OCI-LY1 (cell line): ENCODE measurements at regions not wholly inside any gene's neighbourhood (a gene's known extent, or its start where the extent isn't known, plus 50 kb on each side); places are given as distances from the start of the nearest gene placed in this dataset.

Source experiments
- H2AFZ ChIP-seq: fragments of 200-600 bp; sonication (generic), shearing (Covaris generic); 2 replicates; pipeline ENCODE4 v1.6.0; 2014; ENCODE audit warnings: antibody characterized with exemption, mild to moderate bottlenecking, low read length
- H3F3A ChIP-seq: fragments of 200-600 bp; sonication (generic), shearing (Covaris generic); 2 replicates; pipeline ENCODE4 v1.6.0; 2014; ENCODE audit warnings: mild to moderate bottlenecking, antibody characterized with exemption, low read length, moderate library complexity; ENCODE audit not compliant: insufficient read depth
- H3K27ac ChIP-seq: fragments of 200-600 bp; sonication (generic); 2 replicates; pipeline ENCODE4 v1.5.1; 2014; ENCODE audit warnings: low read length, mixed run types, mild to moderate bottlenecking, low read depth; ENCODE audit not compliant: poor library complexity, severe bottlenecking
- H3K27me3 ChIP-seq: fragments of 200-600 bp; sonication (generic); 2 replicates; pipeline ENCODE4 v1.6.0; 2014; ENCODE audit warnings: antibody characterized with exemption, mild to moderate bottlenecking, low read length, moderate library complexity; ENCODE audit not compliant: insufficient read depth
- H3K36me3 ChIP-seq: fragments of 200-600 bp; sonication (generic); 2 replicates; pipeline ENCODE4 v1.6.1; 2014; ENCODE audit warnings: mild to moderate bottlenecking, antibody characterized with exemption, low read length, moderate library complexity, mixed read lengths; ENCODE audit not compliant: insufficient read depth
- H3K4me1 ChIP-seq: fragments of 200-600 bp; sonication (generic); 2 replicates; pipeline ENCODE4 v1.5.1; 2014; ENCODE audit warnings: mild to moderate bottlenecking, low read length, moderate library complexity; ENCODE audit not compliant: insufficient read depth, severe bottlenecking
- H3K4me2 ChIP-seq: fragments of 200-600 bp; sonication (generic), shearing (Covaris generic); 2 replicates; pipeline ENCODE4 v1.6.1; 2014; ENCODE audit warnings: low read length
- H3K4me3 ChIP-seq: fragments of 200-600 bp; sonication (generic); 2 replicates; pipeline ENCODE4 v1.5.1; 2014; ENCODE audit warnings: low read length, low read depth, mild to moderate bottlenecking, mixed read lengths; ENCODE audit not compliant: poor library complexity, severe bottlenecking
- H3K79me2 ChIP-seq: fragments of 200-600 bp; shearing (Covaris generic); 2 replicates; pipeline ENCODE4 v1.6.1; 2016; ENCODE audit warnings: mixed run types, low read length, mixed read lengths; ENCODE audit not compliant: insufficient read depth
- H3K9ac ChIP-seq: fragments of 200-600 bp; sonication (generic), shearing (Covaris generic); 2 replicates; pipeline ENCODE4 v1.6.1; 2014; ENCODE audit warnings: mild to moderate bottlenecking, low read length, mixed read lengths
- H3K9me2 ChIP-seq: fragments of 200-600 bp; sonication (generic), shearing (Covaris generic); 2 replicates; pipeline ENCODE4 v1.6.1; 2014; ENCODE audit warnings: low read depth, mild to moderate bottlenecking, low read length, mixed read lengths
- H3K9me3 ChIP-seq: fragments of 200-600 bp; shearing (Covaris generic); 2 replicates; pipeline ENCODE4 v1.6.1; 2014; ENCODE audit warnings: low read length, mixed read lengths
- H4K20me1 ChIP-seq: fragments of 200-600 bp; sonication (generic), shearing (Covaris generic); 2 replicates; pipeline ENCODE4 v1.6.0; 2016; ENCODE audit warnings: mild to moderate bottlenecking, low read length; ENCODE audit not compliant: insufficient read depth
- CTCF ChIP-seq: fragments of 200-600 bp; sonication (generic), shearing (Covaris generic); IDR thresholded peaks from 2 replicates; pipeline ENCODE4 v1.5.1; 2017; ENCODE audit warnings: mild to moderate bottlenecking, antibody characterized with exemption, low read length, moderate library complexity, mixed read lengths
- EZH2 ChIP-seq: fragments of 200-600 bp; sonication (generic), shearing (Covaris generic); IDR thresholded peaks from 2 replicates; pipeline ENCODE4 v1.8.0; 2017; ENCODE audit warnings: borderline replicate concordance, mixed run types, mild to moderate bottlenecking, antibody characterized with exemption, low read length, moderate library complexity, mixed read lengths

- Histone ChIP-seq H3K36me3 (no peaks in the 10 kb centered on the region), H3K9ac (no peak overlapping the region), H3K4me1 (peaks cover 20% of the 10 kb centered on the region), H3K4me2 (no peak overlapping the region), H3K4me3 (no peak overlapping the region), H4K20me1 (no peaks in the 10 kb centered on the region), H3F3A (no peaks in the 10 kb centered on the region), H3K9me2 (no peaks in the 10 kb centered on the region), H3K9me3 (no peaks in the 10 kb centered on the region), H2AFZ (no peak overlapping the region), H3K27ac (peak overlapping the region; percentile 65), H3K27me3 (no peaks in the 10 kb centered on the region), H3K79me2 (no peaks in the 10 kb centered on the region)
- no peak for TF ChIP-seq EZH2
- no peak for TF ChIP-seq CTCF
These were observed 215.0 kb downstream of the SEMA6A start for GRCh38 chr5:116359592-116359991.

GRCh38 chr5:116358911-116359418 lies 215.7 kb downstream of the SEMA6A start:
- peak overlapping the region; percentile 65 for H3K27ac ChIP-seq

GRCh38 chr5:116358015-116358523 lies 216.6 kb downstream of the SEMA6A start:
- Histone ChIP-seq H3K4me2 (no peak overlapping the region), H3F3A (no peaks in the 10 kb centered on the region), H3K4me1 (peaks cover 20% of the 10 kb centered on the region), H3K9ac (no peak overlapping the region), H3K27ac (peak overlapping the region; percentile 65), H3K9me3 (no peaks in the 10 kb centered on the region), H3K9me2 (no peaks in the 10 kb centered on the region), H2AFZ (no peak overlapping the region), H3K27me3 (no peaks in the 10 kb centered on the region), H4K20me1 (no peaks in the 10 kb centered on the region), H3K4me3 (no peak overlapping the region), H3K79me2 (no peaks in the 10 kb centered on the region), H3K36me3 (no peaks in the 10 kb centered on the region; the same call in 1 of the 2 replicates)
- TF ChIP-seq EZH2 (no peak), CTCF (no peak)

More at GRCh38 chr5:116358911-116359418, 215.7 kb downstream of the SEMA6A start:
- TF ChIP-seq EZH2, result no peak
- TF ChIP-seq CTCF, result no peak
- Histone ChIP-seq H3K4me3 (no peak overlapping the region), H2AFZ (no peak overlapping the region), H3K9ac (no peak overlapping the region), H3F3A (no peaks in the 10 kb centered on the region), H3K4me1 (peaks cover 20% of the 10 kb centered on the region), H4K20me1 (no peaks in the 10 kb centered on the region), H3K36me3 (no peaks in the 10 kb centered on the region), H3K9me3 (no peaks in the 10 kb centered on the region), H3K4me2 (no peak overlapping the region), H3K79me2 (no peaks in the 10 kb centered on the region), H3K9me2 (no peaks in the 10 kb centered on the region), H3K27me3 (no peaks in the 10 kb centered on the region)
